Loucy (cell line): ENCODE measurements at regions not wholly inside any gene's neighbourhood (a gene's known extent, or its start where the extent isn't known, plus 50 kb on each side); places are given as distances from the start of the nearest gene placed in this dataset.

Source experiments
- EZH2phosphoT487 ChIP-seq: fragments of 200-600 bp; IDR thresholded peaks from 2 replicates; pipeline ENCODE4 v1.6.1; 2018; ENCODE audit warnings: antibody characterized with exemption, mild to moderate bottlenecking, moderate library complexity, borderline replicate concordance
- TF ChIP-seq, protein P1 (sequence below): fragments of 200-600 bp; sonication (generic); conservative IDR thresholded peaks from 2 replicates; pipeline ENCODE4 v1.5.1; 2014; ENCODE audit warnings: mild to moderate bottlenecking, antibody characterized with exemption, low read length

DNA sequence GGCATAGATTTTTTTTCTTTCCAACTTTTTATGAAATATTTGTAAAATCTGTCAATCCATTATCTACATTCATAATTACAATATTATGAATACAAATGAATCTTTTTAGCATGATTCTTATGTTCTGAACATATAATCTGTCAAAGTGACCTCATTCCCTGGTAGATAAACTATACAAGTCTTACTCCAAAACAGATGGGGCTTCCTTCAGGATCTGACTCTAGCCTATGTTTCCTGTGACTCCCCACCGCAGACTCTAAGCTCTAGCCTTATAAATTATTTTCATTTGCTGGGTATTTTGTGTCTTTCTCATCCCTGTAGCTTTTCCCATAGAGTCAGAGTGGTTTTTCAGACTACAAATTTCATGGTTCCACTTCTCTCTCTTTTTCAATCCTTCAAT lies 202.1 kb upstream of the KITLG start:
- TF ChIP-seq, protein P1, sequence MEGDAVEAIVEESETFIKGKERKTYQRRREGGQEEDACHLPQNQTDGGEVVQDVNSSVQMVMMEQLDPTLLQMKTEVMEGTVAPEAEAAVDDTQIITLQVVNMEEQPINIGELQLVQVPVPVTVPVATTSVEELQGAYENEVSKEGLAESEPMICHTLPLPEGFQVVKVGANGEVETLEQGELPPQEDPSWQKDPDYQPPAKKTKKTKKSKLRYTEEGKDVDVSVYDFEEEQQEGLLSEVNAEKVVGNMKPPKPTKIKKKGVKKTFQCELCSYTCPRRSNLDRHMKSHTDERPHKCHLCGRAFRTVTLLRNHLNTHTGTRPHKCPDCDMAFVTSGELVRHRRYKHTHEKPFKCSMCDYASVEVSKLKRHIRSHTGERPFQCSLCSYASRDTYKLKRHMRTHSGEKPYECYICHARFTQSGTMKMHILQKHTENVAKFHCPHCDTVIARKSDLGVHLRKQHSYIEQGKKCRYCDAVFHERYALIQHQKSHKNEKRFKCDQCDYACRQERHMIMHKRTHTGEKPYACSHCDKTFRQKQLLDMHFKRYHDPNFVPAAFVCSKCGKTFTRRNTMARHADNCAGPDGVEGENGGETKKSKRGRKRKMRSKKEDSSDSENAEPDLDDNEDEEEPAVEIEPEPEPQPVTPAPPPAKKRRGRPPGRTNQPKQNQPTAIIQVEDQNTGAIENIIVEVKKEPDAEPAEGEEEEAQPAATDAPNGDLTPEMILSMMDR, result no peak
- no peak for TF ChIP-seq EZH2phosphoT487
